Right renal cortex interstitium (tissue), 3 donors: ENCODE measurements at regions not wholly inside any gene's neighbourhood (a gene's known extent, or its start where the extent isn't known, plus 50 kb on each side); places are given as distances from the start of the nearest gene placed in this dataset.

ENCODE experiments used
- DNase-seq, 3 donors: peaks; one replicate each; pipeline ENCODE4 v3.0.0-alpha.2; 2013; ENCODE audit warnings: low read depth in 3 of 3, low spot score in 2 of 3

DNA sequence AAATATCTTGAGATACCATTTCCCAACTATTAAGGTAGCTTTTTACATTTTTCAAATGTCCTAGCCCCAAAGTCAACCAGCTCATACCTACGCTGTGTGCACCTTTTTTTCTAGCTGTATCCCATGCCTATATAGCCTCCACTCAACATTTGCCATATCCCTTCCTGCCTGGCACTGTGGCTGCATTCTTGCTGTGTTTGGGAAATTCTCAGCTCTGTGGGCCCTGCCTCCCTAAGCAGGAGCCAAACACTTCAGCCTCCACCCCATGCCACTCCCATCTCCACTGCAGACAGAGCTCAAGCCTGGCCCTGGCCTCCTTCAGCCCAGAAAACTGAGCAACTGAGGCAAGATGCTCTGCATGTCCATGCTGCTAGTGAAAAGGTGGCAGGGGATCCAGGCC, 141.3 kb downstream of the RAB11FIP2 start:
- DNase-seq, result no peak

- no peak for DNase-seq
Measured at GRCh38 chr10:117911684-117912083, 135.1 kb downstream of the RAB11FIP2 start.

DNA sequence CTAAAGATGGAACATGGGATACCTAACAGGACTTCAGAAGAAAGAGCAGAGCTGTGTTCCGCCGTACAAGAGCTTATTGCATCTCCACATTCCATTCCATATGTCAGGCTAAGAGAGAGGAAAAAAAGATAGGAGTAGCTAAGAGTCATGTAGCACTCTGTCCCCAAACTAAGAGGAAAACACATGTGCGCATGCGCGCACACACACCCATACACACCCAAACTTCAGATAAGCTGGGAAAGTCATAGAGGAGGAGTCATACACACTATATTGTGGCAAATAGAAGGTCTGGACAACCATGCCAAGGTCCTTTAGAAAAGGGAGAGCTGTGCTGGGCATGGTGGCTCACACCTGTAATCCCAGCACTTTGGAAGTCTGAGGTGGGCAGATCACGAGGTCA, 132.4 kb downstream of the RAB11FIP2 start:
- DNase-seq, result no peak

DNA sequence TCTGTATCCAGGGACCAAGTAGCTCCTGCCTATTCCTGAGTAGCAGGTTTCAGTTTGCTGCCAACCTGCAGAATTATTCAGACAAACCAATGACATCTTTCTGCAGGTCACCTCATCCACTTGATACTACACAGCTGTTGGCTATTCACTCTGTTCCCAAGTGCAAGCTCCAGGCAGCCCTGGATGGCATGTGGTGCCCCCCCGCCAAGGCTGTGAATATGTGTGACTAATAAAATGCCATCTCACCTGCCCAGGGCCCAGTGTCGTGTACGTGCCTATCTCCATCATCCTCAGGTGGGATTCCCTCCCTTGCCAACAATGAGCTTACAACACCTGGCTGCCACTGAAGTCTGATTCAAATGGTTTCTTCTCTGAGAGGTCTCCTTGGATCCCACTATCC, 125.8 kb downstream of the RAB11FIP2 start:
- DNase-seq, result no peak

DNA sequence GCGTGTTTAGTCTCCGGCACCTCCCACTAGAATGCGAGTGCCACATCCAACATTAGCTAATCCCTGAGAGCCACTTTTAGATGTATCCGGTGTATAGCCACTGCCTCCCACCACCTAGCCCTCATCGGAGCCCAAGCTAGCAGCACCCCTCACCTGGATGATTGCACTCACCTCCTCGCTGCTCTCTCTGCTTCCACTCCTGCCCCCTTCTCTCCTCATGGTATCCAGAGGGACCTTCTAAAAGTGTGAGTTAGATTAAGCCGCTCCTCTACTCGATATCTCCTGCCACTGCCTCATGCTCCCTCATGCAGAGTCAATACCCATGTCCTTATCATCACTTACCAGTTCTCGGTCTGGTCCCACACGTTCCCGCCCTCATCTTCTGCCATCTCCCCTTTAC, 125.3 kb downstream of the RAB11FIP2 start:
- no peak for DNase-seq

GRCh38 chr10:117924820-117925219, 121.9 kb downstream of the RAB11FIP2 start:
- DNase-seq, result no peak

DNA sequence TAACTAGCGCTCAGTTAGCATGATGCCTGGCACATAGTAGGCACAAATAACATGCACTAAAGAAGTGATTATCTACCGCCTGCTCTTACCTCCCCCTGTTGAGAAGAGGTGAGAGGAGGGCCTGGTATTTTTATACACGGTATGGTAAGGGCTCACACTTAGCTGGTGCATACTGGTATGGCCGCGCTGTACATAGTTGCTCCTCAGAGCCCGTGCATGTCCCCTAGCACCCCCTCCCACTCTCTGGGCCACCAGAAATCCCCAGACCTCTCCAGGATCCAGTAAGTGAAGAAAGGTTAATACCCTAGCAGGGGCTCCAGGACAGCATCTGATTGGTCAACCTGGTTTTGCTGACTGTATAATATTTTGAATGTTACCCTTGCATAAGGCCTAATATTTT, 121.4 kb downstream of the RAB11FIP2 start:
- DNase-seq, result no peak

- DNase-seq, result no peak
Measured at GRCh38 chr10:117926491-117926890, 120.2 kb downstream of the RAB11FIP2 start.

- no peak for DNase-seq
Measured at GRCh38 chr10:117927332-117927731, 119.4 kb downstream of the RAB11FIP2 start.

- no peak for DNase-seq
Measured at GRCh38 chr10:117927871-117928270, 118.9 kb downstream of the RAB11FIP2 start.

GRCh38 chr10:117928281-117928680, 118.5 kb downstream of the RAB11FIP2 start:
- DNase-seq, result no peak

DNA sequence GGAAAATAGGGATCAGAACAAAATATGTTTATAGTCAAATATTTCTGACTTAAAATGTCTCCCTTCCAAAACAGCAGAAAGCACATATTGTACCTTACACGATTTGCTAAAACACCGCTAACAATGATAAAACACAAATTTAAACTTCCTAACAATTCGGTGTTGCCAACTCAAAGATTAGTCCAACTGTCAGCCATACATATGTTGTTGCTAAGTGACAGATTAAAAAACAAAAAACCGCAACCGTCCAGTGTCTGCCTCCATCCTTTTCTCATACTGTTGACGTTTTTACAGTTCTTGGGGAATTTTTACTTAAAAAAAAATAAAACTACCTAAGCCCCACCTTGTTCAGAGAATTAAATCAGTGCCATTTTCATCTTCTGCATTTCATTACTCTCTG, 118.0 kb downstream of the RAB11FIP2 start:
- DNase-seq, result no peak

DNA sequence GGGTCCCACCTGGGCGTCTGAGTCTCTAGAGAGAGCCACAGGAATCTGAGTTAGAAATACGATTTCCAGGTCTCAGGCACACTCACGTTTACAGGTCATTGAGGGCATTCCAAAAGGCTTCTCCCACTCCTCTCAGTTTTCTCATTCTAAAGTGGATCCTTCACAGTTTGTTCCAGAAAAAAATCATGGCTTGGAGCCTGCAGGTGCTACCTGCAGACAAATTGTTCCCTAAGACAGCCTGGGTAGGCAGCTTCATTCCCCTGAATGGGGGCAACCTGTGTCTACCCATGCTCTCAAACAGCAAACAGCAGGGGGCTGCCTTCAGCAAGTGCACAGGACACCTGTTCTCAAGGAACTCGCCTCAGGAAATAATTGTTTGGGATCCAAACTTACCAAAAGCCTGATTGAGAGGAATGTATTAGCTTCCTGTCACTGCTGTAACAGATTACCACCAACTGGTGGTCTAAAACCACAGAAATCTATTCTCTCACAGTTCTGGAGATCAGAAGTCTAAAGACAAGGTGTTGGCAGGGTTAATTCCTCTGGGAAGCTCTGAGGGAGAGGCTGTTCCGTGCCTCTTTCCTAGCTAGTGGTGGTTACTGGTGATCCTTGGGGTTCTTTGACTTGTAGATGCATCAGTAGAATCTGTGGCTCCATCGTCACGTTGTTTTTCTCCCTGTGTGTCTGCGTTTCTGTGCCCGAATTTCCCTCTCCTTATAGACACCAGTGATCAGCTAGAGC, 117.2 kb downstream of the RAB11FIP2 start:
- DNase-seq, result no peak

DNA sequence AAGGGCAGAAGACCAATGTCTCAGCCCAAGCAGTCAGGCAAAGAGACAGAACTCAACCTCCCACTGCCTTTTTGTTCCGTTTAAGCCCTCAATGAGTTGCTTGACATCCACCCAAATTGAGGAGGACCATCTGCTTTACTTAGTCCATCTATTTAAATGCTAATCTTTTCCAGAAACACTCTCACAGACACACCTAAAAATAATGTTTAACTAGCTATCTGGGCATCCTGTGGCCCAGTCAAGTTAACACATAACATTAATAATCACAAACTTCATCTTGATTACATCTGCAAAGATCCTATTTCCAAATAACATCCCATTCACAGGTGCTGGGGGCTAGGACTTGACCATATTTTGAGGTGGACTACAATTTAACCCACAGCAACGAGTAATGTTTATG, 115.7 kb downstream of the RAB11FIP2 start:
- DNase-seq, result no peak

DNA sequence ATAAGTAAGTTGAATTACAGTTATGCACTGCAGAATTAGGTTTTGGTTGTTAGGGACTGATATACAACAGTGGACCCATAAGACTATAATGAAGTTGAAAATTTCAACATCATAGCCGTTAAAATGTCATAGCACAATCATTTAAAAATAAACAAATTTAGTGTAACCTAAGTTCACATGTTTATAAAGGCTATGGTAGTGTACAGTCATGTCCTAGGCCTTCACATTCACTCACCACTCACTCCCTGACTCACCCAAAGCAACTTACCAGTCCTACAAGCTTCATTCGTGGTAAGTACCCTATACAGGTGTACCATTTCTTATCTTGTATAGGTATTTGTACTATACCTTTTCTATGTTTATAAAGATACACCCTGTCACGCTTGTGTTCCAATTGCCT, 113.7 kb downstream of the RAB11FIP2 start:
- no peak for DNase-seq

- no peak for DNase-seq
Measured at GRCh38 chr10:117934477-117934876, 112.3 kb downstream of the RAB11FIP2 start.

DNA sequence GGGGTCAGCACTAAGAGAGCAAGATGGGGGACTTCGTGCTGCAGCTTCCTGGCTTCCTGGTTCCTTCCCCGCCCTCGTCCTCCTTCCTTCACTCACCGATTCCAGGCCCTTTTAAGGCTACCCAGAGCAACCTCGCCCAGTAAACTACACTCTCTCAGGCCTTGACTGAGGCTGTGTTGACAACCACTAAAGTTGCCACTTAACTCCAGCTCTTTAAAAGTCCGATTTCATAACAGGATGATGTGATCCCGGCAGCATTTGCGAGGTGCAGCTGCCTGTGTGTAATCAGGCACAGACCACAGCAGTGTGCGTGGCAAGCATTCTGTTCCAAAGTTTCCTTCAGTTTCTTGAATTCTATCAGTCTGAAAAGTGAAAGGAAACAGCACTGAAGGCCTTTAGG, 110.6 kb downstream of the RAB11FIP2 start:
- no peak for DNase-seq

DNA sequence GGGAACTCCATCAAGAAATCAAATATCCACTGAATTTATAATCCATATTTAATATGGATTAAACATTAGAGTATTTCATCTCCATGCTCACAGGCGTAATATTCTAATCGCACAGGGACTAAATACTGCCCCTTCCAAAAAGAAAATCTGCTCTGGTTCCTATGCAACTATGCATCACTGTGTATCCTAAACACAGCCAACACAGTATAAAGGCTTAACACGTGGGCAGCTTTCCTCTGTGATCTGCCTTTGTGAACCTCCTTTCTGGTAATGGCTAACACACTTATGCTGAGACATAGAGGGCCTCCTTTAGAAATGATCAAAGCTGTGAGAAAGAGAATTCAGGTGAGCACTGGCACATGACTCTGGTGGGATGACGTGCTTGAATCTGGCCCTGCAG, 110.2 kb downstream of the RAB11FIP2 start:
- DNase-seq, result no peak

DNA sequence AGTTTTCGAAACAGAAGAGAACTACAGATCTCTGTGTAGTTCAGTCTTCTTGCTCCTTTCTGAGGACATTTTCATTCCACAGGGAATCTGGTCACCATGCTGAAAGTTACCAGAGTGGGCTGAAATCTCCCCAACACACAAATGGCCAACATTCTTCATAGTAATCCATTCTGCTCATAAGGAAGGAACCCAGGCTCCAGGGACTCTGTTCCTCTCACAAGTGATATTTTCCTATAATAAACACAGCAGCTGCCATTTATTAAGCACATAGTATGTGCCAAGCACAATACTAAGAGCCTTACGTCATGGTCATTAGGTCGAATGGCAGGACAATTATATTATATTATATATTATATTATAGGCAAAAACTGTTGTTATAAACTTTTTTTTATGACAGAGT, 109.8 kb downstream of the RAB11FIP2 start:
- DNase-seq, result no peak

DNA sequence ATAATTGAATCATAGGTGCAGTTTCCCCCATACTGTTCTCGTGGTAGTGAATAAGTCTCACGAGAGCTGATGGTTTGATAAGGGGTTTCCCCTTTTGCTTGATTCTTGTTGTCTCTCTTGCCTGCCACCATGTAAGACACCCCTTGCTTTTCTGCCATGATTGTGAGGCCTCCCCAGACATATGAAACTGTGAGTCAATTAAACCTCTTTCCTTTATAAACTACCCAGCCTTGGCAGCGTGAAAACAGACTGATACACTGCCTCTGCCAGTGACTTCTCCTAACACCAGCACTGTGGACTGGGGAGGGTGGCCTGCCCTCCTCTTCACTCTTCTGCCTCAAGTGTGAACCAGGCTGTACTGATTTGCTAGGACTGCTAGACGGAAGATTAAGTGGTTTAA, 108.6 kb downstream of the RAB11FIP2 start:
- DNase-seq, result no peak

GRCh38 chr10:117942226-117942625, 104.5 kb downstream of the RAB11FIP2 start:
- DNase-seq, result no peak

DNA sequence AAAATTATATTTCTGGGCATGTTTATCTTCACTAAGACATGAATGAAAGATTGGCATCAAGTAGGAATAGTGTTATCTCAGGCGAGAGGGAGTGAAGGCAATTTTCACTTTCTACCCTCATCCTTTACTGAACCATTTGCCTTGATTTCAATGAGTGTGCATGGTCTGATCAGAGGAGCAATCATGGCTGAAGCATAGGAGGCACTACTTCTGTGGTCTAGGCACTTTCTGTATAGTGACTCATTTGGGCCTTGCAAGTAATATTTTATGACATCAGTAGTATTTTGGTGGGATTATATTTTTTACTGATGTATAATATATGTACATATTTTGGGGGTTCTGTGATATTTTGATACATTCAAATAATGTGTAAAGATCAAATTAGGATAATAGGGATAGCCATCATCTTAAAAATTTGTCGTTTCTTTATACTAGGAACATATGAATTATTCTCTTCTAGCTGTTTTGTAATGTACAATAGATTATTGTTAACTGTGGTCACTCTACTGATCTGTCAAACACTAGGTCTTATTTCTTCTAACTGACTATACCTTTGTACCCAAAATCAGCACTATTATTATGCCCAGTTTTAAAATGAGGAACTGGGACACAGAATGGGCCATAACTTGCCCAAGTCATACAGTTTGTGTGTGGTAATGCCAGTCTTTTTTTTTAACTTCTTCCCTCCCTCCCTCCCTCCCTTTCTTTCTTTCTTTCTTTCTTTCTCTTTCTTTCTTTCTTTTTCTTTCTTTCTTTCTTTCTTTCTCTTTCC, 101.9 kb downstream of the RAB11FIP2 start:
- no peak for DNase-seq
